Lower leg skin (tissue), 3 donors: ENCODE measurements at regions not wholly inside any gene's neighbourhood (a gene's known extent, or its start where the extent isn't known, plus 50 kb on each side); places are given as distances from the start of the nearest gene placed in this dataset.

Experiments
- CTCF ChIP-seq, 3 donors: fragments of 450-650 bp; IDR thresholded peaks; one replicate each; pipeline ENCODE4 v1.5.1; 2016; ENCODE audit warnings: antibody characterized with exemption in 3 of 3, mild to moderate bottlenecking in 3 of 3, moderate library complexity in 2 of 3
- POLR2A ChIP-seq, 2 donors: fragments of 450-650 bp; IDR thresholded peaks; one replicate each; pipeline ENCODE4 v1.6.1; 2016 to 2017; ENCODE audit warnings: antibody characterized with exemption in 2 of 2, mild to moderate bottlenecking in 1 of 2, moderate library complexity in 1 of 2

DNA sequence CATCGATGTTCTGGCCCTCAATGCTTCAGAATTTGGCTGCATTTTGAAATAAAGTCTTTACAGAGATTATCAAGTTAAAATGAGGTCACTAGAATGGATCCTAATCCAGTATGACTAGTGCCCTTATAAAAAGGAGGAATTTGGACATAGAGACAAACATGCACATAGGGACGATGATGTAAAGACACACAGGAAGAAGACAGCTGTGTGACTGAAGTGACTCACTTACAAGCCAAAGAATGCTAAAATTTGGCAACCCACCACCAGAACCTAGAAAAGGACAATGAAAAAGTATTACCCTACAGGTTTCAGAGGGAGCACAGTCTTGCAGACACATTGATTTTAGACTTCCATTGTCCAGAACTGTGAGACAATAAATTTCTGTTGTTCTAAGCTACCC lies 322.8 kb upstream of the GJE1 start:
- TF ChIP-seq CTCF (IDR thresholded peaks at IDR 0.05) (no peak), POLR2A (IDR thresholded peaks at IDR 0.05) (no peak)
